ENCODE measurements at regions not wholly inside any gene's neighbourhood (a gene's known extent, or its start where the extent isn't known, plus 50 kb on each side); places are given as distances from the start of the nearest gene placed in this dataset.

GRCh38 chr6:11283629-11284028, 51.2 kb upstream of the NEDD9 start:
- Histone ChIP-seq H3K4me3 (ENCODE audit: low read length in 2 of 2) (no peak overlapping the region), H3K27me3 (ENCODE audit: control insufficient read depth in 1 of 2, insufficient read depth in 2 of 2, low read length in 1 of 2) (no peaks in the 10 kb centered on the region), H3K9me3 (ENCODE audit: control insufficient read depth, low read length) (no peaks in the 10 kb centered on the region), H3K36me3 (ENCODE audit: control insufficient read depth in 1 of 2, insufficient read depth in 2 of 2, low read length in 1 of 2) (no peaks in the 10 kb centered on the region), H3K4me1 (ENCODE audit: control insufficient read depth in 1 of 2, insufficient read depth in 2 of 2, low read length in 2 of 2) (no peaks in the 10 kb centered on the region), H3K27ac (ENCODE audit: low read depth in 1 of 2, low read length in 2 of 2) (no peak overlapping the region)
- WGBS, 2 donors: 93 to 97% methylated on average over 2 of the region's 2 CpGs
- DNase-seq: no peak
- intact Hi-C loops (cut with DNase I): no loop called here
- no peak for ATAC-seq (ENCODE audit: low FRiP score)

DNA sequence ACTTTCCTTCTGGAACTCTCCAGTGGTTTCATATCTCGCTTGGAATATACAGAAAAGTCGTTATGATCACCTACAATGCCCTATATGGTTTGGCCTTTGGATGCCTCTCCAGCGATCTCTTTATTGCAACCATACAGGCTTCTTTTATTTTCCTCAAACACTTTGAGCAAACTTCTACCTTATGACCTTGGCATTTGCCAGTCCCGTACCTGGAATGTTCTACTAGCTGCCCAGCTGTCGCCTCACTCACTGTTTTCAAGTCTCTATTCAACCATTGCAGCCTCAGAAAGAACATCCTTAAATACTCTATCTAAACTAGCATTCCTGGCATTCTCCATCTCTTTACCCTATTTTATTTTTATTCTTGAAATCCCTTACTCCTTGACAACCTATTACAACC, 50.4 kb upstream of the NEDD9 start:
- no peak for ATAC-seq (ENCODE audit: low FRiP score)
- DNase-seq: no peak
- no peaks in the 10 kb centered on the region for H3K27me3 ChIP-seq (ENCODE audit: control insufficient read depth in 1 of 2, insufficient read depth in 2 of 2, low read length in 1 of 2)
- no peak overlapping the region for H3K4me3 ChIP-seq (ENCODE audit: low read length in 2 of 2)
- no peak overlapping the region for H3K27ac ChIP-seq (ENCODE audit: low read depth in 1 of 2, low read length in 2 of 2)
- no peaks in the 10 kb centered on the region for H3K9me3 ChIP-seq (ENCODE audit: control insufficient read depth, low read length)
- WGBS, 2 donors: 97 to 98% methylated on average over 5 of the region's 5 CpGs
- no peaks in the 10 kb centered on the region for H3K4me1 ChIP-seq (ENCODE audit: control insufficient read depth in 1 of 2, insufficient read depth in 2 of 2, low read length in 2 of 2)
- no peaks in the 10 kb centered on the region for H3K36me3 ChIP-seq (ENCODE audit: control insufficient read depth in 1 of 2, insufficient read depth in 2 of 2, low read length in 1 of 2)
- intact Hi-C loops (cut with DNase I): no loop called here

All from aorta (tissue), 5 donors.